Prostate gland (tissue), 2 donors: ENCODE measurements at regions not wholly inside any gene's neighbourhood (a gene's known extent, or its start where the extent isn't known, plus 50 kb on each side); places are given as distances from the start of the nearest gene placed in this dataset.

Experiments
- DNase-seq: peaks from one replicate; pipeline ENCODE4 v3.0.0-alpha.2; 2019; ENCODE audit warnings: low spot score
- H3K27ac ChIP-seq, 2 donors: fragments of 200-600 bp; sonication (generic); 2 replicates each; pipeline ENCODE4 v1.5.1; 2017 to 2019
- H3K27me3 ChIP-seq: fragments of 200-600 bp; sonication (generic); replicated peaks from 2 replicates; pipeline ENCODE4 v1.5.1; 2019; ENCODE audit not compliant: insufficient read depth
- H3K36me3 ChIP-seq, 2 donors: fragments of 200-600 bp; sonication (generic); 1 replicate in 1 of 2; 2 replicates in 1 of 2; pipeline versions ENCODE4 v1.5.1 to v1.8.1; 2017 to 2019
- H3K4me1 ChIP-seq: fragments of 200-600 bp; sonication (generic); replicated peaks from 2 replicates; pipeline ENCODE4 v1.5.1; 2019
- H3K4me3 ChIP-seq, 2 donors: fragments of 200-600 bp; sonication (generic); 2 replicates each; pipeline ENCODE4 v1.5.1; 2017 to 2019
- H3K9me3 ChIP-seq: fragments of 200-600 bp; sonication (generic); 2 replicates; pipeline ENCODE4 v1.5.1; 2017
- CTCF ChIP-seq, 4 experiments: fragments of 200-600 bp in 2 of 4; fragments of 450-650 bp in 2 of 4; sonication (generic) in 2 of 4; IDR thresholded peaks; 1 replicate in 3 of 4; 2 replicates in 1 of 4; pipeline ENCODE4 v1.5.1; 2016 to 2019; ENCODE audit warnings: antibody characterized with exemption in 4 of 4, mild to moderate bottlenecking in 2 of 4, moderate library complexity in 2 of 4
- POLR2A ChIP-seq: fragments of 450-650 bp; IDR thresholded peaks from one replicate; pipeline ENCODE4 v1.6.1; 2016; ENCODE audit warnings: antibody characterized with exemption, mild to moderate bottlenecking
- POLR2AphosphoS5 ChIP-seq: sonication (generic); formaldehyde crosslinking; IDR thresholded peaks from one replicate; pipeline ENCODE4 v1.6.1; 2017; ENCODE audit warnings: antibody characterized with exemption
- WGBS: methylation state at CpG from one replicate; pipeline ENCODE4 v1.1.5; 2018; 5-methylcytosine and 5-hydroxymethylcytosine counted together
- intact Hi-C: fragments of 100-400 bp; cut with DNase I; formaldehyde crosslinking; loops from one replicate; pipeline ENCODE4 v1.14.2; 2022

DNA sequence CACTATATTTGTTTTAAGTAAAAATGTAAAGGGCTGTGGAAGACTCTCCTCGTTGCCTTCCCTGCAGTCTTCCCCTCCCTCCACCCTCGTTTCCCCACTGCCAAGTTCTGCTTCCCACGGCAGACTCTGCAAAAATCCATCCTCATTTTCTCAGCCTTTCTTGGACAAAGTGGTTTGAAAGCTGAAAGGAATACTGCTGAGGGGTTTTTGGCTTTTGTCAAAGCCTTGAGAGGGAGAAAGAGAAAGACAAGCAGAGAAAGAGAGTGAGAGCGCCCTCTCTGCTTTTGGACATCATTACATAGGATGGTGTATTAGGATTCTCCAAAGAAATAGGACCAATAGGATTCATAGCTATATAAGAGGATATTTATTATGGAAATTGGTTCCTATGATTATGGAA lies 455.9 kb upstream of the SOX11 start:
- no peaks in the 10 kb centered on the region for H3K36me3 ChIP-seq
- no peak for DNase-seq
- TF ChIP-seq CTCF (IDR thresholded peaks at IDR 0.05) (no peak), POLR2A (no peak), POLR2AphosphoS5 (no peak)
- H3K4me3 ChIP-seq = no peak overlapping the region
- H3K27ac ChIP-seq = no peak overlapping the region
- 56% methylated on average over 4 of the region's 4 CpGs for WGBS
- H3K27me3 ChIP-seq = no peaks in the 10 kb centered on the region
- H3K4me1 ChIP-seq = no peaks in the 10 kb centered on the region
- no peaks in the 10 kb centered on the region for H3K9me3 ChIP-seq
- intact Hi-C loops = no loop called here

- no peaks in the 10 kb centered on the region for H3K36me3 ChIP-seq
- intact Hi-C loops = no loop called here
- no peaks in the 10 kb centered on the region for H3K9me3 ChIP-seq
- H3K4me1 ChIP-seq = no peaks in the 10 kb centered on the region
- H3K27me3 ChIP-seq = no peaks in the 10 kb centered on the region
- DNase-seq = no peak
- H3K27ac ChIP-seq = no peak overlapping the region
- no peak overlapping the region for H3K4me3 ChIP-seq
- 78% methylated on average over 3 of the region's 3 CpGs for WGBS
- TF ChIP-seq POLR2AphosphoS5 (no peak), CTCF (IDR thresholded peaks at IDR 0.05) (no peak), POLR2A (no peak)
Measured at GRCh38 chr2:5242751-5243150, 449.4 kb upstream of the SOX11 start.

DNA sequence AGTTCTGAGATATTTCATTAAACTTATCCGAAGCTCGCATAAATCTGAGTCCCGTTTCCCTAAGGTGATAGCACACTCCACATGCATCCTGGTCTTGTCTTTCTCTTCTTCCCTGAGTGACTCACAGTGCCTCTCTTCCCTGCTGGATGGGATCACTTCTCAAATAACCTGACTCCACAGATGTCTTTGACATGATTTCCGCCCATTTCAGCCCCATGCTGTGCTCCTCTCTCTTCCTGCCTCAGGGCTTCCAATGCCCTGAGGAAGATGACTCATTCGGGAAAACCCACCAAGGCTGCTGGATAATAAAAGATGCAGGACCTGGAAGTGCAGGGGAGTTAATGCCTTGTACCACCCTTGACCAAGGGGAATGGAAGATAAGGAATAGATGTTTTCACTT lies 441.7 kb upstream of the SOX11 start:
- no peaks in the 10 kb centered on the region for H3K27me3 ChIP-seq
- no peak for TF ChIP-seq CTCF (IDR thresholded peaks at IDR 0.05)
- TF ChIP-seq POLR2A = no peak
- no peak for TF ChIP-seq POLR2AphosphoS5
- no peak overlapping the region for H3K4me3 ChIP-seq
- H3K9me3 ChIP-seq = no peaks in the 10 kb centered on the region
- no peaks in the 10 kb centered on the region for H3K36me3 ChIP-seq
- no peaks in the 10 kb centered on the region for H3K4me1 ChIP-seq
- intact Hi-C loops = no loop called here
- 88% methylated on average over 5 of the region's 5 CpGs for WGBS
- DNase-seq = no peak
- no peak overlapping the region for H3K27ac ChIP-seq

DNA sequence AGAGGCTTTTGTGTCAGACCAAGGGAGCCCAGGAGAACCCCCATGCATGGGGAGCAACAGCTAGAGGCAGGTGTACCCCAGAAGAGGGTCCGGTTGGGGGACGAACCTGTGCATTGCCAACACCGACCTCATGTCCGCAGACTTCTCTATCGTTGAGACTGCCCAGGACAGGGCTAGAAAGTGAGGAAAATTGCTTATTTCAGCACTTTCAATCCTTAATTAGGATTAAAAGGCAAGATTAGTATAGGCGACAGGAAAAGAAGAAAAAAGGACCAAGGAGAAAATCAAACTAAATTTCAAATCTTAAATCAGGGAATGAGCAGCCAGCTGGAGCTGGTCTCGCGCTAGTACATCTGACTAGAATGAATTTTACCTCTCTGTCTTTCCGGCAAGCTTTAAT lies 438.9 kb upstream of the SOX11 start:
- Histone ChIP-seq H3K4me3 (no peak overlapping the region), H3K27me3 (no peaks in the 10 kb centered on the region), H3K4me1 (no peaks in the 10 kb centered on the region), H3K9me3 (no peaks in the 10 kb centered on the region), H3K36me3 (no peaks in the 10 kb centered on the region), H3K27ac (no peak overlapping the region)
- no peak for TF ChIP-seq POLR2A
- TF ChIP-seq POLR2AphosphoS5 = no peak
- TF ChIP-seq CTCF (IDR thresholded peaks at IDR 0.05) = no peak
- WGBS = 91% methylated on average over 9 of the region's 9 CpGs
- no peak for DNase-seq
- intact Hi-C loops = no loop called here

- no peaks in the 10 kb centered on the region for H3K9me3 ChIP-seq
- TF ChIP-seq POLR2A (no peak), CTCF (IDR thresholded peaks at IDR 0.05) (no peak), POLR2AphosphoS5 (no peak)
- H3K27me3 ChIP-seq = no peaks in the 10 kb centered on the region
- H3K36me3 ChIP-seq = no peaks in the 10 kb centered on the region
- DNase-seq = no peak
- no peak overlapping the region for H3K4me3 ChIP-seq
- no peak overlapping the region for H3K27ac ChIP-seq
- WGBS = 45% methylated on average over 8 of the region's 8 CpGs
- intact Hi-C loops = no loop called here
- no peaks in the 10 kb centered on the region for H3K4me1 ChIP-seq
Measured at GRCh38 chr2:5254791-5255332, 437.3 kb upstream of the SOX11 start.
